ENCODE measurements at regions not wholly inside any gene's neighbourhood (a gene's known extent, or its start where the extent isn't known, plus 50 kb on each side); places are given as distances from the start of the nearest gene placed in this dataset.

GRCh38 chr6:155641603-155642002 lies 186.0 kb upstream of the NOX3 start:
- TF ChIP-seq CTCF (IDR thresholded peaks at IDR 0.05) (no peak), POLR2A (IDR thresholded peaks at IDR 0.05) (no peak)

All from prostate gland (tissue), 2 donors.